Inferior parietal cortex (tissue), 1 donor: ENCODE measurements at regions not wholly inside any gene's neighbourhood (a gene's known extent, or its start where the extent isn't known, plus 50 kb on each side); places are given as distances from the start of the nearest gene placed in this dataset.

Experiments
- DNase-seq: peaks from one replicate; pipeline ENCODE4 v3.0.0-alpha.2; 2016; ENCODE audit errors: extremely low spot score

DNA sequence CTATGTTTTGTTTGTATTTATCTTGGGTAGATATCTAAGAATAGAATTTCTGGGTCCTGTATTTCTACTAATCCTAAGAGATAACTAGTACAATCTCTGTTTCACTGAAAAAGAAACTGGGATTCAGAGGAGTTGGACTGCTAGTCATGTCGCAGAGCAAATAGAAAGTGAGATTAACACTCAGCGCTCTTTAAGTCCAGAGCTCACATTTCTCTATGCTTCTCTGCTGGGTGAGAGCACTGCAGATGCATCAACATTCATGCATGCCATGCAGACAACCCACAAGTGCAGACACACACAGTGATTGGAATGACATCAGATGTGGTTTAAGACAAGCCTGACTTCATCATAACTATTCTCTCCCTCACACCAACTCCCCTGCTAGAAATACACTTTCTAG lies 563.8 kb downstream of the TDRD15 start:
- no peak for DNase-seq

DNA sequence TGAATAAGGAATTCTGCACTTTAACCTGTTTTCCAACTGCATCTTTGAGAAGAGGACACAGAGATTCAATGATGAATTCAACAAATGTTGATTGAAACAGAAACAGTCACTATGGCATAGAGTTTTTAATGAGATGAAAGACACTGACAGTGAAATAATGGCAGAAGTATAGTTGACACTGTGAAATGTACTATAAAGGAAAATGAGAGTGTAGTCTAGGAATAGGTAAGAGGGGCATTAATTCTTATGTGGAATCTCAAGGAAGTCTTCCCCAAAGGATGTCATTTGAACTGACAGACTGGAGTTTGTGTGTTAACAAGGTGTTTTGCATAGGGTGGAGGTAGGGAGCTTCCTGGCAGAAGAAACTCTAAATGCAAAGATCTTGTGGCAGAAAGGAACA lies 566.2 kb downstream of the TDRD15 start:
- DNase-seq, result no peak

DNA sequence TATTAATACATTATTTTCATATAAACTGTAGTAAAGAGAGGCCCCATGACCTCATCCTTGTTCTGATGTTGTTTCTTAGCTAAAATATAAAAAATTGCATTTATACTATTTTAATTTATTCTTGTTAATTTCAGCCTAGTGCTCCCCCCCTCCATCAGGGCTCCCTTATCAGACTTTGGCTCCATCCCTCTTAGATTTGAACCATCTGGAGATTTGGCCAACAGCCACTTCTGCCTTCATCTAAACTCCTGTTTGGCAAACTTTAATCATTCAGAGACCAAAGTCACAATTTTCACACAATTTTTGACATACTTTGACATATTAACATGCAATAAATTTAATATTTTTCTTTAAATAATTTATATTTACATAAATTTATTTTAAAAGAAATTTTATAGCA lies 569.3 kb downstream of the TDRD15 start:
- DNase-seq, result no peak

DNA sequence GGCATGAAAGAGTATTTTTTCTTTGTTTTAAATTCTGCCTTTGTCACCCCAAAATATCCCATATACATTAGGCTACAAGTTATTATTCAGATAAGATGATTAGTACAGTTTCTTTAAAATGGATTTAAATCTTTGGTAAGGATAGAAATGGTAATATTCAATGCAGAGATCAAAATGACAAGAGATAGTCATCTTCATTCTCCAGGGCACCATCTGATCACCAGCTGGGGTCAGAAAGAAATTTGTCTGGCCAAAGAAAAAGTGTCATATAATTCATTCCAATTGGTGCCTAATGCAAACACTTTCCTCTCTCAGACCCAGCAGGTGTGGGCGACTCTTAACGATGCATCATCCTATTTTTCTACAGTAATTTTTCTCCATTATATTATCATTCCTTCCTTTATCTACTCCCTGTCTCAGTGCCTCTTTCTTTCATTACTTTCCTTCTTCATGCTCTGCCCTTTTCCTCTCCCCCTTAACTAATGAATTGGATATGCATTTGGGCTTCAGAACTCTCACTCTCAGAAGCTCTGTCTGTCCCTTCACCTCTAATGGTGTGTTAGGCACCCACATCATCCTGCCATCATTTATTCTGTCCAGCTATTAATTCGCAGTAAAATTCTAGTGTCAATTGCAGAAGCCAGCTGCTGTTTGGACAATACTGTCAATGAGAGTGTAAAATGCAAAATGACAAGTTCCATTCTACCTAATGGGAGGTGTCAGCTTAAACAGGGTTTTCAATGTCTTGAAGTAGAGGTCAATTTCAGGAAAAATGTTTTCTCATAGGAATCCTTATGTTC lies 570.5 kb downstream of the TDRD15 start:
- DNase-seq, result no peak

GRCh38 chr2:21696900-21697299 lies 573.1 kb downstream of the TDRD15 start:
- DNase-seq, result no peak

DNA sequence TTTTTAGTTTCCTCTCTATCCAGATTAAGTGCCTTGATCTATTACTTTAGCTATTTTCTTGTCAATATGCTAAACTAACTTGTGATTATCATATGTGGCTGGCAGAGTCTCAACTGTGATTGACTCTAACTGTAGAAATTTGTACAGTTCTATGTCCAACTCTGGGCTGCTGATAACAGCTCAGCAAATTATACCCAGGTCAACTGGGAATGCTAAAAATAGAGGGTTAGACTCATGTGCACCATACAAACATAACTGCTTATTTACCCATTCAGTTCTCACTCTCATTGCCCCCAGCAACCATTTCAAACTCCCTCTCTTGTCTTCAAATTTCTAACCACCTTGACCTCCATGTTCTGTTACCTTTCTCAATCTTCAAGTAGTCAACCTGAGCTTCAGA lies 576.9 kb downstream of the TDRD15 start:
- DNase-seq, result no peak

DNA sequence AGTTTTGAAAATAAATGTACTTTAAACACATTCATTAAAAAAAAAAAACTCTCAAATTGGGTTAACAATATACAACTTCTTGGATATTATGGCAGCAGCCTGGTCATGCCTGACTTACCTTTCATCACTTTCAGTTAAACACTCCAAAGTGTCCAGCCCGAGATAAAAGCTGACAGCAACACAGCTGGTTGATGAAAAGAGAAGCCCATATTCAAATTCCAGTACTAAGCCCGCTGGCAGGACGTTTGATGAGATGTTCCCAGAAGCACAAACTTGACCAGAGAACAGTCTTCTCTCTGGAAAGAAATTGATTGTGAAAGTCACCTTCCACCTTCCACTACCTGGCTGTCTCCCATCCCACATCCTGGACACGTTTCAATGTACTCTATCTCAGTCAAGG lies 586.3 kb downstream of the TDRD15 start:
- no peak for DNase-seq

DNA sequence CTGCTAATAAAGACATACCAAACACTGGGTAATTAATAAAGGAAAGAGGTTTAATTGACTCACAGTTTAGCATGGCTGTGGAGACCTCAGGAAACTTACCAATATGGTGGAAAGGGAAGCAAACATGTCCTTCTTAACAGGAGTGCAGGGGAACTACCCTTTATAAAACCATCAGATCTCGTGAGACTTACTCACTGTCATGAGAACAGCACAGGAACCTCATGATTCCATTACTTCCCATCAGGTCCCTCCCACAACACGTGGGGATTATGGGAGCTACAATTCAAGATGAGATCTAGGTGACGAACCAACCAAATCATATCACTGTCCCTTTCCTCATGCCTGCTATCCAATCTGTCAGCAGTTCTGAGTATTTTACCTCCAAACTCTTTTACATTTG lies 586.7 kb downstream of the TDRD15 start:
- no peak for DNase-seq

DNA sequence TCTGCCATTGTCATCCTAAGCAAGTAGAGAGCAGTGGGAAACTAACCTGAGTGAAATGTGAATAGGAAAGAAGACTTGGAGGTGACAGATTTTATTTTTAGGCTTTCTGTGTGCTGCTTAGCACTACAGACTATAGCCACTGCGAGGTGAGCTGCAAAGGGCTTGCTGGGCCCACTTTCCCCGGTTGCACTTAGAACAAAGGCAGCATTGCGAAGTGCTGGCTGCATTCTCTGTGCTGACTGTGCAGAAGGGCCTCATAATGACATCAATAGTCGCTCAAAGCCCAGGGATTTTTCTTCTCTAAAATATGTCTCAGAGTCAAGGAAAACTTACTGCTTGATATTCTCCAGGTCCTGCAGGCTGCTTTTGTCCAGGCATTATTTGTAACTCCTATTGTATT lies 592.1 kb downstream of the TDRD15 start:
- peak; percentile 11 for DNase-seq

DNA sequence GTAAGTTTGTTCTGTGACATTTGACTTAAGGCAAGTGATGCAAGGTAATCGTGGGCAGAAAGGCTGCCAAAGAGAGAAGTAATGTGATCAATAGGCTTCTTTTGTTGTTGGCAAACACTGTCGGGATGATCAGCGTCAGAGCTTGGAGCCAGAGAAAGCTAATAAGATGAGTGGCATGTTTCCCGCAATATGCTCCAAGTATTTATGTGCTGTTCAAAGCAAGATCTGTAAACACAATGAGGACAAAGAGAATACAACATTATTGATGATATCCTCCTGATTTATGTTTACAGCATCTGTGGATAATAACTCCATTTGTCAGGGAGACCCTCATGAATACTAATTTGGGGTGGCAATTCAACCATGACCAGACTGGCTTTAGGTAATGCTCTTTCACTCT lies 603.3 kb downstream of the TDRD15 start:
- DNase-seq, result no peak

DNA sequence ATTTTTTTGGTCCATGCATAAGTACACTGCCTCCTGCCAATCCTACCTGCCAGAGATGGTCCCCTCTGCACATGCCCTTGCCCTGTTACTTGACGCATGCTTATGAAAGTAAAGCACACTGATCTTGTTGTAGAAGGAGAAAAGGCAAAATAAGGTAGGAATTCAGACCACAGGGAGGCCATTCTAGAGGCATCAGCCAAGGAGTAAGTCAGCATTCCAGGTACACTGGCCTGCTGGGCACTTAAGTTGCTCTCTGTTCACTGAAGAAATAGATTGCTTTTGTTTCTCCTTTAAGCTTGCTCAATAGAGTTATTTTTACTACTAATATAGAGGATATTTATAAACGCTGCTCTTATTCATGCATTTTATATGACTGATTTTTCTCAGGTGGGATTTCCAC lies 604.4 kb downstream of the TDRD15 start:
- DNase-seq, result no peak

DNA sequence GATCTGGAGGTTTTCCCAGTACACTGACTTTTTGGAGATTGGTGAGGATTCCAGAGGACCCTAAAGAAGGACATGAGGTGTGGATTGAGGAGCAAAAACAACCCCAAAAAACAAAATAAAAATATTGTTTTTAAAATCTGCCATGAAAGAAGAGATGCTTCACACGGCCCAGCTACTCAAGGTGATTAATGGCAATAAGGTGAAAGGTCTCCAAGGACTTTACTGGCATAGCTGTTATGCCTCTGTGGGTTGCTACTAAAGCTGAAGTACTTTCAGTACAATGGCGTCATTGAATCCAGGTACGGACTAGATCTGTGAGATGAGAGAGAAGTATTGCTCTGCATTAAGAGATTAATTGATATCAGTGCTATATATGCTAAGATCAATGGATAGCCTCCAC lies 606.4 kb downstream of the TDRD15 start:
- DNase-seq, result no peak

DNA sequence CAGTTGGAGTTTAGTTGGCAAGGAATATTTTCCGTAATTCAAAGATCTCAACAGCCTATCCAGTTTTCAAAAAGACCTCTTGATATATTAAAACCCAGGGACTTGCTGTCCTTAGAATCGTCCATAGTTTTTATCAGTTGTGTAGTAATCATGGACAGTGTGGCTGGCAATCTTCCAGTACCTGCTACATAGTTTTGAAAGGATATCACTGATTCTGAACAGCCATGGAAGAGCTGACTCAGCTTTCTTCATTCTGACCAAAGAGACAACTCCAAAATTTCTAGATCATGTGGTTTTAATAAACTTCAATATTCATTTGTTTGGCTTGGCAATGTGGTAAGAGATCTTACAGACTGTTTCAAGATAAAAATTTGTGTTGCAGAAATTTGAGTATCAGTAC lies 616.7 kb downstream of the TDRD15 start:
- DNase-seq, result no peak

DNA sequence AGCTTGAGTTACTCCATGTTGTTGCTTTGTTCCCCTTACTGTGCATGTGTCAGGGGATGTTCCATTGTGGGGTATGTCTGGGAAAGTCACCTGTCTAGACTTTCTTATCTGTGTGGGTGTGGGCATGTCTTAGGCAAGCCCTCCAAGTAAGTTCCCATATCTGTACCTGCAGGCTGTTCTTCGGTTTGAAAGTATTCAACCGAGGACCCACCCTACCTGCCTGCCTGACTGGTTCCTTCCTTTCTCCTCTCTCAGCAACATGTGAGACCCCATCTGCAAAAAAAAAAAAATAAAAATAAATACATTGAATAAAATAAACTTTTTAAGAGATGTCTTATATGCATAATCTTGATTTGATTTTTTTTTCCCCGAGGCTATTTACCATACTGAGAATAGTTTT lies 622.7 kb downstream of the TDRD15 start:
- DNase-seq, result no peak

DNA sequence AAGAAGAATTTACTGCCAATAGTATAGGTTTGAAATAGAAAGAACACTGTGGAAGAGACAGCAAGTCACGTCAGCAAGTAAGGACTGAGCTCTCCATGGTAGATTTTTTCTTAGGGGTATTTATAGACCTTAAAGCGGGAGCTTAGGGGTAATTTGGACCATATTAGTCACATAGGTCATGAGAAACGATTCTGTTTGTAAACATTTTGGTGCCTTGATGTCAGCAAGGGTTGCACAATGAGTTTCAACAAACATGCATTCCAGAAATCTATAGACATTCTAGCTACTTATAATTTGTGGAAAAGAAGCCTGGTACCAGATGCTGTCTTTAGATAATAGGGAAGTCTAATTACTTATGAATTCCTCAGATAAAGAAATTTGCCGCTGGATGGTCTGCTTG lies 624.7 kb downstream of the TDRD15 start:
- no peak for DNase-seq

DNA sequence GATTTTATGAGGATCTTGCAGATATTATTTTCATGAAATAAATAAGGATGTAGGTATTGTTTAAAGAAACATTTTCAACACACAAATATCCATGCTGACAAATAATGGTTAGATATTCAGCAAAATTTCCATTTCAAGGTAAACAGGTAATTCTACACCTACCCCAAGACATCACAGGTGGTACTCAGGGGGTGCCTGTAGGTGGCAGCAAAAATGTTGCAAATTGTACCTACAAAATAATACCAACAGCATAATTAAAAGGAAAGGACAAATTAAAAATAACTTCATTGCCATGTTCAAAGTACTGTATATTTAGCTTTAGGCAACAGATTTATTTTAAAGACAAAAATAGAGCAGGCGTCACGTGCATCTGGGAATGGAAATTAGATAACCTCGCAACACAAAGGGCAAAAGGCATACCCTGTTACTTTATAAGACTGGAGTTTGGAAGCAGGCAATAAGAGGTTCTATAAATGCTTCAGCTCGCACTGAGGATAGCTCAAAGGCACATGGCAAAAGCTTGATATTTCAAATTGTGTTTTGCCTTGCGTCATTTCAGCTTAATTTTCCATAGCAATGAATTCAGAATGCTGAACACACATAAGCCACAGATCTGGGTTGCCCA lies 630.5 kb downstream of the TDRD15 start:
- DNase-seq, result no peak

- no peak for DNase-seq
These were observed 634.1 kb downstream of the TDRD15 start for GRCh38 chr2:21757805-21758430.

DNA sequence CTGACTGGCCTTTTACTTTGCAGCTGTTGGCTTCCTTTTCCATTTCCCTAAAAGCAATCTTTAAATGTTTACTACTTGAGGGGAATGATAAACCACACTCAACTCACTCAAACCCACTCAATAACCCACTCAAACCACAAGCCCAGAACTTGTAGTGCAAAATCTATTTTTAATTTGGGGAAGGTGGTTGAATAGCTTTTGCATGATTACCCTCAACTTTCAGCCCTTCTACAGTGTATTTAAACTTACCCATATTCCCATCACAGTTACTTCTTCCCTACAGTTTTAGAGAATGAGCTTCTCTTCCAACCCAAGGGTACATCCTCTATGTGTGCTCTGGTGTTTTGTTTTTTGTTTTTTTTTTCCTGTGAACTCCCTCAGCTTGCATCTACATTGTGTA lies 636.1 kb downstream of the TDRD15 start:
- no peak for DNase-seq

GRCh38 chr2:21761361-21761760 lies 637.6 kb downstream of the TDRD15 start:
- no peak for DNase-seq

DNA sequence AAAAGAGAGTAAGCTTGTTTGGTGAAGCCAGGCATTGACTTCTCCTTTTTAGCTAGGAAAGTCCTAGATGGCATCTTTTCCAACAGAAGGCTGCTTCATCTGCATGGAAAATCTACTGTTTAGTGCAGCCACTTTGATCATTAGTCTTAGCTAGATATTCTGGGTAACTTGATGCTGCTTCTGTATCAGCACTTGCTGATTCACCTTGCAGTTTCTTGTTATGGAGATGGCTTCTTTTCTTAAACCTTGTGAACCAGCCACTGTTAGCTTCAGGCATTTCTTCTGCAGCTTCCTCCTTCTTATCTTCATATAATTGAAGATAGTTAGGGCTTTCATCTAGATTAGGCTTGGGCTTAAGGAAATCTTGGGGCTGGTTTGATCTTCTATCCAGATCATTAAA lies 639.7 kb downstream of the TDRD15 start:
- no peak for DNase-seq

GRCh38 chr2:21770787-21771186 lies 647.0 kb downstream of the TDRD15 start:
- DNase-seq, result no peak

GRCh38 chr2:21772624-21773023 lies 648.9 kb downstream of the TDRD15 start:
- DNase-seq, result no peak

DNA sequence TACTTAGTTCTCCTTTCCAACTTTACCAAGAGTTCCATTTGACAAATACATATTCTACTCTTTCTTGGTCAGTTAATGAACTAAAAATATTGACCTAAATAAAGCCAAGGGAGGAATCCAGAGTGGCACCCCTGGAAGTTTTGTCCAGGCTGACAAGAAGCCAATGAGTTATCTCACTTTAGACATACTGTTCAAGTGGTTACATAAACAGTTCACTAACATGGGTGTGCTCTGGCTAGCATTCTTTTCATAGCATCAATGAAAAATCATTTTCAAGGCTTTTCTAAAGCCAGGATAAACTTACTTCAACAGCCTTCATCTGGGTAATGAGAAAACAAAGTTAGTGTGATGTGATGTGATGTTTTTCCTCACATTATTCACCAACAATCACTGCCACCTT lies 649.4 kb downstream of the TDRD15 start:
- no peak for DNase-seq
